HG02884 (cell line): ENCODE measurements at regions not wholly inside any gene's neighbourhood (a gene's known extent, or its start where the extent isn't known, plus 50 kb on each side); places are given as distances from the start of the nearest gene placed in this dataset.
"Not testable (repeated sequence)": the region's sequence is repeated elsewhere in the genome, so short reads cannot be mapped to it uniquely, and the experiment has no call there.

Source experiments
- ATAC-seq: cut with Tn5 transposase; IDR thresholded peaks from one replicate; pipeline ENCODE4 v1.9.1; 2021; ENCODE audit warnings: mild to moderate bottlenecking, moderate library complexity; ENCODE audit not compliant: unreplicated experiment

DNA sequence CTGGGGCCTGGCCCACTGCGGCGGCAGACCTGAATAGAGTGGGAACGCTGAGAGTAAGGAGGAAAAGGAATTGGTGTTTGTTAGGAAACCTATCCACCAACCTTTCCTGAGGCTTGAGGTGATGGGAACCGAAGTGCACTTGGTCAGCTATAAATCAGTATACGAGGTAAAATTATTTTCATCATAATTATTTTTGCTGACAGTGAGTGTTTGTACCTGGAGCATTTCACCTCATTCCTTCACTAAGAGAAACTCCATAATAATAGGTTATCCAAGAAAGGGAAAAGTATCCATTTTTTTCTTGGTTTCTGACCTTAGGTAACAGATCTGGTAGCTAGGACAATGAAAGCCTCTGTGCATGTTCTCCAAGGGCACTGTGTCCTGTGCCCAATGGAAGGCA is 138.6 kb upstream of the RGPD4 start:
- no peak for ATAC-seq

- no peak for ATAC-seq
These were observed 133.1 kb upstream of the RGPD4 start for GRCh38 chr2:107693604-107694003.

DNA sequence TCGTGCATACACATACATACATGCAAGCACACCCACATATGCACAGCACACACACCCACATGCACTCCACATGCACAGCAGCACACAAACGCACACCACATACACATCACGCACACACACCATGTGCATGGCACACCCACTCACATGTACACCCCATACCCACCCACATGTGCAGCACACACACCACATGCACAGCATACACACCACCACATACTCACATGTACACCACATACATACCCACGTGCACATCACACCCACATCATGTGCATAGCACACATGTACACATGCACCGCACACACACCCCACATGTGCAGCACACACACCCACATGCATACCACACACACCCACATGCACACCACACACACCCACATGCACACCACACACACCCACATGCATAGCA is 132.0 kb upstream of the RGPD4 start:
- ATAC-seq, result no peak

GRCh38 chr2:107697385-107697784 is 129.3 kb upstream of the RGPD4 start:
- ATAC-seq, result no peak

GRCh38 chr2:107698861-107699260 is 127.8 kb upstream of the RGPD4 start:
- no peak for ATAC-seq

- ATAC-seq, result no peak
These were observed 126.6 kb upstream of the RGPD4 start for GRCh38 chr2:107700073-107700472.

GRCh38 chr2:107711941-107712340 is 114.8 kb upstream of the RGPD4 start:
- no peak for ATAC-seq

DNA sequence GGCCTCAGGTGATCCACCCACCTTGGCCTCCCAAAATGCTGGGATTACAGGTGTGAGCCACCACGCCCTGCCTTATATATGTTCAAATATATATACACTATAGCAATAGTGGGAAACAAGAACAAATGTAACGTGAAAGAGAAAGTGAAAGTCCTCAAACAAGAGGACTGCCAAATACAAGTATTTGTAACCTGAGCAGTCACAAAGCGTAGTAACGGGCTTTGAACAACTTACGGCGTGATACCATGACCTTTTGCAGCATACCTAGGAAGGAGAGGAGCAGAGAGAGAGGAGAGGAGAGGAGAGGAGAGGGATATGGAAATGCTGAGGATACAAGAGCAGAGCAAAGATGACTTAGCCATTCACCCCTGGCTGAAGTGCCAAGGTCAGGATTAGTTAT is 113.8 kb upstream of the RGPD4 start:
- no peak for ATAC-seq

- ATAC-seq, result no peak
These were observed 109.0 kb upstream of the RGPD4 start for GRCh38 chr2:107717661-107718060.

- ATAC-seq, result no peak
These were observed 107.6 kb upstream of the RGPD4 start for GRCh38 chr2:107719141-107719540.

DNA sequence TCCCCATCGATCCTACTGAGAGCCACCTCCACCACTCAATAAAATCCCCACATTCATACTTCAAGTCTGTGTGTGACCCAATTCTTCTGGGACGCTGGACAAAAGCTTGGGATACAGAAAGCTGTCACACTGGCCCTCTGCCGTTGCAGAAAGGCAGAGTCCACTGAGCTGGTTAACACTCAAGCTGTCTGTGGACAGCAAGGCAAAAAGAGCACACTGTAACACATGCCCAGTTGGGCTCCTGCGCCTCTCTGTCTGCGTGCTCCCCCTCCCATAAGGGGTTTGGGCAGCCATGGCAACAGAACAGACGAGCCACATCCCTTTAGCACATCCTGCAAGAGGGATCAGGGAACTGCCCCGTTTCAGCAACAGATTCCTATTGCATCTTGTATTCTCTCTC is 106.9 kb upstream of the RGPD4 start:
- ATAC-seq, result no peak

DNA sequence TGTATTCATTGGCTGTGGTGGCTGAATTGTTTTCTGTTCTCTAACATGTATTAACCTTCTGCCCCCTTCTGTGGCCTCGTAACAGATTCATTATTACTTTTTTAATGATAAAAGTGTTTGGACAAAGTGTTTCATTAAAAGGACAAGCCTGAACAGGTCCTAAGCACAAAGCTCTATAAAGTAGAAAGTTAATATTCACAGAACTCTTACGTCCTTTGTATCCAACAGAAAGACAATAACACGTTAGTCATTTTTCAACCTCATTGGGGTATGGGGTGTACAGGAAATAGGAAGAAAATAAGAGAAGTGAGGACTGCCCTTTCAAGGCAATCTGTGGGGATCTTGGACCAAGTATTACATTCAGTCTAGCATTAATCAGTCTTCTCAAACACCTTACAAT is 105.5 kb upstream of the RGPD4 start:
- ATAC-seq, result no peak

DNA sequence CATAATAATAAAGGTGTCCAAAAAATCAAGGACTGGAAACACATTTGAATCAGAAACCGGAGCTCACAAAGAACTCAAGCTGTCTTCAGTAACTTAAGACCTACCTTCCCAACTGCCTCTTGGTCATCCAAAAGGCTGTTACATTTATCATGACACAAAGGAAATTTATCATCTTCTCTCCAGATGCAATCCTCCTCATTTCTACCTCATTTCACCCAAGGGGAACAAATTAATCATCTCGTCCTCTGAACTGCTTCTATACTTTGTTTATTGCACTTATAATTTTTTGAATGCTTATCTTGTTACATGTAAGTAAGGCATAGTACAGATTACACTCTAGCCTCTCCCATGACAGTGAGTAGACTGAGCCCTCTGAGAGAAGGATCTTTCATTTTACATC is 105.1 kb upstream of the RGPD4 start:
- ATAC-seq, result no peak

DNA sequence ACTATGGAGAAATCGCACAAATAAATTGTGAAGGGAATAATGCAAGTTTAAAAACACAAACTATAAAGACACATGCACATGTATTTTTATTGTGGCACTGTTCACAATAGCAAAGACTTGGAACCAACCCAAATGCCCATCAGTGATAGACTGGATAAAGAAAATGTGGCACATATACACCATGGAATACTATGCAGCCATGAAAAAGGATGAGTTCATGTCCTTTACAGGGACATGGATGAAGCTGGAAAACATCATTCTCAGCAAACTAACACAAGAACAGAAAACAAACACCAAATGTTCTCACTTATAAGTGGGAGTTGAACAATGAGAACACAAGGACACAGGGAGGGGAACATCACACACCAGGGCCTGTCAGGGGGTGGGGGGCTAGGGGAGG is 100.9 kb upstream of the RGPD4 start:
- ATAC-seq, result not testable (repeated sequence)

GRCh38 chr2:107727318-107727717 is 99.4 kb upstream of the RGPD4 start:
- ATAC-seq, result no peak

DNA sequence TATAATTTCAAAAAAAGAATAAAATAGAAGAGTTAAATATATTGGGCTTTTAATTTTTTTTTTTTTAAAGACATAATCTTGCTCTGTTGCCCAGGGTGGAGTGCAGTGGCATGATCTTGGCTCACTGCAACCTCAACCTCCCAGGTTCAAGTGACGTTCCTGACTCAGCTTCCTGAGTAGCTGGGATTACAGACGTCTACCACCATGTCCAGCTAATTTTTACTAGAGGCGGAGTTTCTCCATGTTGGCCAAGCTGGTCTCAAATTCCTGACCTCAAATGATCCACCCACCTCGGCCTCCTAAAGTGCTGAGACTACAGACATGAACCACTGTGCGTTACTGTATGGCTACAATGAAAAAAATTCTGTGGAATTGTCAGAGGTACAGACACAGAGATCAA is 98.1 kb upstream of the RGPD4 start:
- ATAC-seq, result no peak

DNA sequence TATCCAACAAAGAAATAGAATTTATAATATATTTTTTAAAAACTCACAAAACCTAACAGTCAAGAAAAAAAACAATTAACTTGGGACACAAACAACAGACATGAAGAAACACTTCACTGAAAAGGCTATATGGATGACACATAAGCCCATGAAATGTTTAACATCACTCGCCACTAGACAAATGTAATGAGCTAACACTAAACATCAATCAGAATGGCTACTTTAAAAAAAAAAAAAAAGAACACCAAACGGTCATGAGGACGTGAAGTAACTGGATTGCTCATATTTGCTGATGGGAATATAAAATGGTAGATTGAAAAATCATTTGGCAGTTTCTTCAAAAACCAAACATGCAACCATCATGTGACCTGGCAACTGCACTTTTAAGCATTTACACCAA is 97.3 kb upstream of the RGPD4 start:
- ATAC-seq, result no peak

DNA sequence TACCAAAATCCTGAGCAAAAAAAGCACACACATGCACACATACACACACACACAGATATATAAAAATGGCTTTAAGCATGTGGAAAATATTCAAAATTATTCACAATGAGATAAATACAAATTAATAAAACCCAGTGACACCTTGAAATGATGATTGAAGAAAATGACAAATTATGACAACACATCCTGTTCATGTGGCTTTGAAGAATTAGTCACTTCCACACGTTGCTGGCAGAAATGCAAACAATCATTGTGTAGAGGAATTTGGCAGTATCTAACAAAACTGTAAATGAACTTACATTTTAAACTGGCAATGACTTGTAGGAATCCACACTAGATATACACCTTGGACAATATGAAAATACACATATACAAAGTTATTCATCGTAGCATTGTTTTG is 95.8 kb upstream of the RGPD4 start:
- ATAC-seq, result no peak

GRCh38 chr2:107731435-107731834 is 95.3 kb upstream of the RGPD4 start:
- no peak for ATAC-seq

DNA sequence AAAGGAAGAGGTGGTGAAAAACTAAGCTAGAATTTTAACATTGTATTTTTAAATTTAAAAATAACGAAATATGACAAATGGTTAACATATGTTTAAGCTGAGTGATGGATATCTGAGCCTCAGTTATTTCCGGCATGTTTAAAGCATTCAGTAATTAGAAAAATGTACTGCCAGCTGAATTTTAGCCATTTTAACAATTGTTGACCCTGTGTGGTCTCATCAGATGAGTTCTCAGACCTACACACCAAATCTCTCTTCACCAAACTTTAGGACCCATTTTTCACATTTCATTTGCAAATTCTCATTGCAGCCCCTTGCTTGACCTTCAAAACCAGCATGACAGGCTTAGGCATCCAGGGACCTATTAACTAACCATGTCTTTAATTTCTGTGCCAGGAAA is 91.5 kb upstream of the RGPD4 start:
- no peak for ATAC-seq

DNA sequence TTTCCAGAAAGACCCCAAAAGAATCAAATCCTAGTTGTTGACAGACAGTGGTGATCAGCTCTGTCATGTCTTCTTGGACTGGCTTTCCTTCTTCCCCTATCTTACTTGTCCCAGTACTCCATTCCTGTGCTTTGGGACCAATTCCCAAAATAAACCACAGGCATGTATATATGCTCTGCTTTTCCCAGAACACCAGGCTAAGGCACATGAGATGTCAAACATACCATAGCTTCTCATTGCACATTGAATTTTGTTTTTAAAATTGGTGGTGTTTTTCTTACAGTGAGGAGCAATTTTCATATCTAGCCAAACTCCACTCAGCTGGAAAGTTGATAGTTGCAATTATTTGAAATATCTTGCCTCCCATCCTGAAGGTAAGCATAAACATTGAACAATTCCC is 88.9 kb upstream of the RGPD4 start:
- ATAC-seq, result no peak

- no peak for ATAC-seq
These were observed 88.4 kb upstream of the RGPD4 start for GRCh38 chr2:107738266-107738665.

DNA sequence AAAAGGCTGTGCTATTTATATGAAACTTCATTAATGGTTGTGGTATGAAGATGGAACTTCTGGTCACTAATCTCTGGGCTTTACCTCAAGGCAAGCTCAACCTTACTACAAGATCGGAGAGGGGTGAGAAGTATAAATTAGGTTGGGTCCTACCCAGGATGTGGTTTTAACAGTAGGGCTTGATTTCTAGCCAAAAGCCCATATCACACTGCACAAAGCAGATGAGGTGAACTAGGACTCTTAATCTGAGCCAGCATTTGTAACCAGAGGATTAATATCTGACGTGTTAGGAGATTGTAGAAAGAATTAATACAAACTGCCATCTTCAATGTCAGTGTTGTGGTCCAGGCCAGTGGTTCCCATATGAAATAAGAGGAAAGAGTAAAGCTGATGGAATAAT is 86.4 kb upstream of the RGPD4 start:
- no peak for ATAC-seq

DNA sequence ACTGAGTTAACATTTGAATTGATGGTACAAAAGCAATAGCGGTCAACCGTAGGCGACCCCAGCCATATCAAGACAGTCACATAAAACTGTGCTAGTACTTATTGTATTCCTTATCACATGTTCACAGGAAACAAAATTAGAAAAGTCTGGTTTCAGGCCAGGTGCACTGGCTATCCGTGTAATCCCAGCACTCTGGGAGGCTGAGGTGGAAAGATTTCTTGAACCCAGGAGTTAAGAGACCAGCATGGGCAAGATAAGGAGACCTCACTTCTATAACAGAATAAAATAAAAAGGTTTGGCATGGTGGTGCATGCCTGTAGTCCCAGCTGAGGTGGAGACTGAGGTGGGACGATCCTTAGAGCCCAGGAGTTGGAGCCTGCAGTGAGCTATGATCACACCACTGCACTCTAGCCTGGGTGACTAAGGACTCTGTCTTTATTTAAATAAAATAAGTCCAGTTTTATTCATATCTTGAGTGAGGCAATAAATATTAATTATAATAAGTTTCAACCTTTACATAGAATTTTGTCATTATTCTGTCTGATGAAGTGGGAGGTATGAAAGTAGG is 84.1 kb upstream of the RGPD4 start:
- ATAC-seq, result no peak
